Epithelial cell of esophagus (primary cell): ENCODE measurements at regions not wholly inside any gene's neighbourhood (a gene's known extent, or its start where the extent isn't known, plus 50 kb on each side); places are given as distances from the start of the nearest gene placed in this dataset.

Experiments
- DNase-seq: peaks from one replicate; pipeline ENCODE4 v3.0.0; 2010; ENCODE audit warnings: low read depth
- H3K4me3 ChIP-seq: 2 replicates; pipeline ENCODE4 v1.5.1; 2011; ENCODE audit warnings: mild to moderate bottlenecking, low read length, control low read depth
- TF ChIP-seq, protein P1 (sequence below): IDR thresholded peaks from 2 replicates; pipeline ENCODE4 v1.5.1; 2011; ENCODE audit warnings: low read depth, mild to moderate bottlenecking, low read length, control low read depth, inconsistent platforms; ENCODE audit not compliant: insufficient read depth; ENCODE audit errors: missing control alignments

DNA sequence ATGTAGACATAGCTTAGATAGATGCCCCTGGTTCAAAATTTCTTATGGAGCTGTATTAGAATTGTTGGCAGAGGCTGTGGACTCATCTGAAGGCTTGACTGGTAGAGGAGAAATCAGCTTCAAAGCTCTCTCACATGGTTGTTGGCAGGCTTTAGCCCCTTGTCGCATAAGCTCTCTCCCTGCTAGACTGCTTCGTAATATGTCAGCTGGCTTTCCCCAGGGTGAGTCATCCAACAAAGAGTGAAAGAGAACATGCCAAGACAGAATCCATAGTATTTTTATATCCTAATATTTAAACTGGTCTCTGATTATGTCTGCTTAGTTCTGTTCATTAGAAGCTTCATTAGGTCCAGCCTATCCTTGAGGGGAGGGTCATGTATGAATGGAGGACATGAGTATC, 427.4 kb upstream of the NAALADL2 start:
- H3K4me3 ChIP-seq: no peak overlapping the region
- peak; percentile 87 for DNase-seq
- TF ChIP-seq, protein P1, sequence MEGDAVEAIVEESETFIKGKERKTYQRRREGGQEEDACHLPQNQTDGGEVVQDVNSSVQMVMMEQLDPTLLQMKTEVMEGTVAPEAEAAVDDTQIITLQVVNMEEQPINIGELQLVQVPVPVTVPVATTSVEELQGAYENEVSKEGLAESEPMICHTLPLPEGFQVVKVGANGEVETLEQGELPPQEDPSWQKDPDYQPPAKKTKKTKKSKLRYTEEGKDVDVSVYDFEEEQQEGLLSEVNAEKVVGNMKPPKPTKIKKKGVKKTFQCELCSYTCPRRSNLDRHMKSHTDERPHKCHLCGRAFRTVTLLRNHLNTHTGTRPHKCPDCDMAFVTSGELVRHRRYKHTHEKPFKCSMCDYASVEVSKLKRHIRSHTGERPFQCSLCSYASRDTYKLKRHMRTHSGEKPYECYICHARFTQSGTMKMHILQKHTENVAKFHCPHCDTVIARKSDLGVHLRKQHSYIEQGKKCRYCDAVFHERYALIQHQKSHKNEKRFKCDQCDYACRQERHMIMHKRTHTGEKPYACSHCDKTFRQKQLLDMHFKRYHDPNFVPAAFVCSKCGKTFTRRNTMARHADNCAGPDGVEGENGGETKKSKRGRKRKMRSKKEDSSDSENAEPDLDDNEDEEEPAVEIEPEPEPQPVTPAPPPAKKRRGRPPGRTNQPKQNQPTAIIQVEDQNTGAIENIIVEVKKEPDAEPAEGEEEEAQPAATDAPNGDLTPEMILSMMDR: no peak

DNA sequence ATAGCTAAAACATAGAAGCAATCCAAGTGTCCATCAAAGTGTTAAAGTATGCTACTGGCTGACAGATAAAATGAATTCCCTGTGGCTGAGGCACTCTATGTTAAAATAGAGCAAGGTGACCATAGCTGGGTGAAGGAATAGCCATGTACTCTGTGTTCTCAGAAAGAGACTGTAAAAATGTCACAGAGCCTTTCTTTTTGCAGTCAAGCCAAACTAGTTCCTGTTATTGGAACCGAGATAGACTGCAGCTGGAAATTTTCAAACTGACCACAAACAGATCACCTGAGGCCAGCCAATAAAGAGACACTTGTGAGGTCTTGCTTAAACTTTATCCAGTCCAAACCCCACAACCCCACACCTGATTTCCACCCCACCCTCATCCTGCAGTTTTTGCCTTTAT, 422.8 kb upstream of the NAALADL2 start:
- no peak for DNase-seq
- no peak overlapping the region for H3K4me3 ChIP-seq
- TF ChIP-seq, protein P1: no peak

DNA sequence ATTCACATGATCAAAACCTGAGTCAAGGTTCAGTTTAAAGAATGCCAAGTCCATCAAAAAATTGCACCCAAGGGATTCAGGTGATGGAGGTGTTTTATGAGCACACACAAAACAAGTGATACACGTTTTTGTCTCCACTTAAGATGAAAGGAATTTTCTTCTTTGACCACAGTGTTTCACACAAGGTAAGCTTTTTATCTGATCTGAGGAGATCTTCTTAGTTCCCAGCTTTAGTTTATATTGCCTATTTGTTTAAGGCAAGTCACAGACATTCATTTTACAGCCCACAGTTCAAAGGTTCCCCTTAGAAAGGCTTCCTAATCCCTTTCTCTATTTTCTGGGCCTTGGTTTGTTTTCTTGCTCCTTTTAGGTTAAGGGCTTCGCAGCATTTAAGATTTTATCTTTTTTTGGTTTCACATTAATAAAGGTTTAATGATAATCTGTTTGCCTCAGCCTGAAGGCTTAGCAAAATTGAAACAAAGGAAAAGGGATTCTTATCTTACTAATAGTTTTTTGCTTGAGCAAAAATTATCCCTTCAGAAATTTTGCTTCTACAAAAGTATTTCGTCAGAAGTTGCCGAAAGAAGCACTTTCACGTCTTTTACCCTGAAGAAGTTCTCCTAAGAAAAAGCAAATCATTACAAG, 420.5 kb upstream of the NAALADL2 start:
- H3K4me3 ChIP-seq: no peak overlapping the region
- TF ChIP-seq, protein P1: no peak
- no peak for DNase-seq

DNA sequence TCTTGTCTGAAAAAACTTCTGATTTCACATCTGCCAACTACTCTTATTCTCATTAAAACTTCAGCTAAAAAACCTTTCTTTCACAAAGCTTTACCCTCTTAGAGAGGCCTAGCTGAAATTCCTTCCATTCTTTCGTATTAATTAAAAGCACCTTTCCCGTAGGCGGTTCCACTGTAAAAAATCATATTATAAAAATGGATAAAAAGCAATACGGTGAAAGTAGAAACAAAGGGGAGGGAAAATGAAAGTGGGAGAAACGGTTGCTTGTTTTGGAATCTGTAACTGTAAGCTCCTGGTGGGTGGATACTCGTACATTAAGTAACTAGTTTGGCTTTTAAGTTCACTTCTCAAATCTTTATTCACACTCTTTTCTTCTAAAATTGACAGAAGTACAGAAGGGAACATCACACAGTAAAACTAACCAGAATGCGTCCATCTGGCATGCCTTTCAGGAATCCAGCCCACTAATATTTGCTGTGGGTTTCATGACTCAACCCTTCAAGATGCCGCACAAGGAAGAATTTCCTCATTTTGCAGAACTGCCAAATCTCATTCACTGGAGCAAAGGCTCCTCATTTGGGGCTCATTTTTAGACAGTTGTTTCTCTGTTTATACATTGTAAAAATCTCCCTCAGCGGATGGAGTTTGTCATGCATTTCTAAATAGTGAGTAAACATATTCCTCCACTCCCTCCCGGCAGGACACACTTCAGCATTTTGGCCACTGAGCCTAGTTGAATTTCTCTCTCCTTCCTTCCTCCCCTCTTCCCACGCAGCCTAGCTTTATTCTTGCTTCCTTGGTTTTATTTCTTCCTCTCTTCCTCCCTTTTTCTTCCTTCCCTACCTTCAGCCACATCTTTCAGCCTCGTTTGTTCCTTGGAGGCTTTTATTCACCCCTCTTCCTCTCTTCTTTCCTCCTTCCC, 419.5 kb upstream of the NAALADL2 start:
- peak overlapping the region; percentile 70 for H3K4me3 ChIP-seq
- peak; percentile 76 for DNase-seq
- TF ChIP-seq, protein P1: no peak

DNA sequence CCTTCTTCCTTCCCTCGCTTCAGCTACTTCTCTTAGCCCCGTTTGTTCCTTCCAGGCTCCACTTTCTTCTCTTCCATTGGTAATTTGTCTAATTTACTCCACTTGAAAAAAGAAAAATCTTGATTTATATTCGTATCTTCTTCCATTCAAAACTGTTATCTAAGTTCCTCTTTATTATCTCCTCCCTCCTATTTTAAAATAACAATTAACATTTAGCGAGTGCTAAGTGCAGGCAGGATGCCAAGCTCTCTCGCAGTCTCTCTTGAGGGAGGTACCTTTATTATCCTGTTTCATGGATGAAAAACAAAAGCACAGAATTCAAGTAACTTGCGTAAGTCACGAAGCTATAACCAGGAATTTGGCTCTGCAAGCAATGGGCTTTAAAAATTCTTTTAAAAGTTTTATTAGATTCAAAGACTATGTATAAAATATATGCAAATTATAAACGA, 418.9 kb upstream of the NAALADL2 start:
- peak overlapping the region; percentile 70 for H3K4me3 ChIP-seq
- DNase-seq: peak; percentile 51
- TF ChIP-seq, protein P1: no peak

DNA sequence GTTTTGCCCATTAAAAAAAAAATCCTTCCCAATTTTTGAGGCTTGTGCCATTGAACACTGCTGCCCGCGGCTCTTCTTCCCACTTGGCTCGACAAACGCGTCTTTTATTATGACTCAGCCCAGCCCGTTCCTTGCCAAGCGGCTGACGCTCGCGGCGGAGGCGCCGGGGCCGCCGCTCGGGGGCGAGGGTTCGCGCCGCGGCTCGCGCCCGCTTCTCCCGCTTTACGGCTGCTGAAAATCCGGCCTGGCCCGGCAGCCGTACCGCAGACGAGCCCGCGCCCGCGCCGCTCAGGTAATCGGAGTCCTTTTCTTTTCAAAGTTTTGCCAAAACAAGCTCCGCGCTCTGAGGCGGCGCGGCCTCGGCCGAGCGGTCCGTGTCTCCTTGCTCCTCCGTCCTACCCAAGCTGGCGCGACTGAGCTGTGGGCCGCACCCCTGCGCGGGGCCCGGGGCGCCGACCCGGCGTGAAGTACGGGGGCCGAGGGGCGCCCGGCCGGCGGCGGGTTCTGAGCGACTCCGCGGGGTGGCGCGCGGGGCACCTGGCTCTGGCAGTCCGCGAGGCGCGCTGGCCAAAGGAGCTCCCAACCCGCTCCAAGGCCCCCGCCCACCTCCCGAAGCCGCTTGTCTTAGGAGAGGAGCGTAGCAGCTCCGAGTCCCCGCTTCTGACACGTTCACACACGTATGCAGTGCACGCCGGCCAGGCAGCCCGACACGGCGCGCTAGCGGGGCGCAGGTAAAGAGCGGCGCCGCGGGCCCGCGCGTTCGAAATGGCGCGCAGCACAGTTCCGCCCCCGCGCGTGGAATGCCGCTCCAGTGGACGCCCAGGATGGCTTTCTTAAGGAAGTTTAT, 418.2 kb upstream of the NAALADL2 start:
- DNase-seq: peak; percentile 92
- peak overlapping the region; percentile 70 for H3K4me3 ChIP-seq
- TF ChIP-seq, protein P1: no peak
